ENCODE measurements at regions not wholly inside any gene's neighbourhood (a gene's known extent, or its start where the extent isn't known, plus 50 kb on each side); places are given as distances from the start of the nearest gene placed in this dataset.
"Not testable (repeated sequence)": the region's sequence is repeated elsewhere in the genome, so short reads cannot be mapped to it uniquely, and the experiment has no call there.

DNA sequence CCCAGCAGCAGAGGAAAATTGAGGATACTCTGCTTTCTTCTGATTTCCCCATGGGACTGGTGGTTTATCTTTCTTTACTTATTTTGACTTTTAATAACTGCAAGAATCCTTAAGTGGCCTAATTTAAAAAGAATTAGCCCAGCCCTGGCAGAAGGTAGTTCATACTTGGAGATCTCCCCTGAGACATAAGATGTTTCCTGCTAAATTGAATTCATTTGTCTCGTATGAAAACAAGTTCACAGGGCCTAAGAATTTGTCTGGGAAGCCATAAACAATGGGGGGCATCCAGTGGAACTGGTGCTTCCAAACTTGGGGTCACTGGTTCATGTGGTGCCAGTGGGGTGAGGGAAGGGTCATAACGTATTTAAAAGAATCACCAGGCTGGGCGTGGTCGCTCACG lies 283.1 kb upstream of the RASGRP1 start:
- in situ Hi-C loops (cut with HindIII; ENCODE audit: low sequenced_read_pairs), result no loop called here

DNA sequence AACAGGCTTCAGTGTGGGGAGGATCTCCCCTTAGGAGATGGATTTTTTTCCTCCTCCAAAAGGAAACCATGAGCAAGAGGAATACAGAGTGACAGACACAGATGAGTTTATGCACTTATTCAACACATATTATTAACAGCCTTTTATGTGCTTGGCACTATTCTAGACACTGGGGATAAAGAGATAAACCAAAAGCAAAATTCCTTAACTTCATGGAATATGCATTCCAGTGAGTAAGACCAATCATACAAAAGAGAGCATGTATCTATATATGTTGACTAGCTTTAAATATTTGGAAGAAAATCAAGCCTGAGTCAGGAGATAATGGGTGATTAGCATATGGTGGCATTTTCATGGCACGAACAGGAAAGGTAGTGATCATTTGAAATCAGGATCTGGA lies 284.4 kb upstream of the RASGRP1 start:
- in situ Hi-C loops (cut with HindIII; ENCODE audit: low sequenced_read_pairs), result no loop called here

DNA sequence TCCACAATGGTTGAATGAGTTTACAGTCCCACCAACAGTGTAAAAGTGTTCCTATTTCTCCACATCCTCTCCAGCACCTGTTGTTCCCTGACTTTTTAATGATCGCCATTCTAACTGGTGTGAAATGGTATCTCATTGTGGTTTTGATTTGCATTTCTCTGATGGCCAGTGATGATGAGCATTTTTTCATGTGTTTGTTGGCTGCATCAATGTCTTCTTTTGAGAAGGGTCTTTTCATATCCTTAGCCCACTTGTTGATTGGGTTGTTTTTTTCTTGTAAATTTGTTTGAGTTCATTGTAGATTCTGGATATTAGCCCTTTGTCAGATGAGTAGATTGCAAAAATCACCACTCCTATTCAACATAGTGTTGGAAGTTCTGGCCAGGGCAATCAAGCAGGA lies 287.6 kb upstream of the RASGRP1 start:
- in situ Hi-C loops (cut with HindIII; ENCODE audit: low sequenced_read_pairs), result not testable (repeated sequence)

DNA sequence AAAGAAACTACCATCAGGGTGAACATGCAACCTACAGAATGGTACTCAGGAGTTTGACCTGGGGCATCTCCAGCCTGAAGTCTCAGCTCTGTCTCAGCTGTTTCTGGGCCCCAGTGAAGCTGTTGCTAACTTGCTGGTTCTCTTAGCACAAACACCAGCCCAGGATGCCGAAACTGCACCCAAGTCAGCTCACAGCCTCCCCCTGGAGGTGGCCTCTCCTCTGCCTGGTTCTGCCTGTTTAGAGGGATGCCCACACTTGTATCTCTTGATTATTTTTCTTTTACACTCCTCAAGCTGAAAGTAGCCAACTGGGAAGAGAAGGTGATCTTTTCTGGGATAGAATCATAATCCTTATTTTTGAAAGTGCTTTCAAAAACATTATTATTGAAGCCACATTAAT lies 289.0 kb upstream of the RASGRP1 start:
- in situ Hi-C loops (cut with HindIII; ENCODE audit: low sequenced_read_pairs), result no loop called here

DNA sequence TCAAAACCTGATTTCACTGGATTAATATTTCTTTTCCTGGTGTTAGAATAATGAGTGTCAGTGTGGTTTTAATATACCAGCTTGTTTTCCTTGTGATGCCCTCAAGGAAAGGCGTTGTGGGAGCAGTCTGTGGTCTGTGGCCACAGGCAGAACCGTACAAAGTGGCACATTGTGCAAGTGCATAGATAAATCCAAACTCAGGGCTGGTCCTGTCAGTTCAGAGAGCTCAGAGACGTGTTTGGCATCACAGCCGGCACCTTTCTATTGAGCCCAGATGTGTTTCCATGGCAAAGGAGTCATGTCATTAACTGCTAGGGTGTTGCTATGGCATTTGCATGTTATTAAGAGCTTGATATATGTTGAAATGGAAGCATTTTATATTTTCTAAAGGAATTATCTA lies 289.9 kb upstream of the RASGRP1 start:
- in situ Hi-C loops (cut with HindIII; ENCODE audit: low sequenced_read_pairs), result no loop called here

DNA sequence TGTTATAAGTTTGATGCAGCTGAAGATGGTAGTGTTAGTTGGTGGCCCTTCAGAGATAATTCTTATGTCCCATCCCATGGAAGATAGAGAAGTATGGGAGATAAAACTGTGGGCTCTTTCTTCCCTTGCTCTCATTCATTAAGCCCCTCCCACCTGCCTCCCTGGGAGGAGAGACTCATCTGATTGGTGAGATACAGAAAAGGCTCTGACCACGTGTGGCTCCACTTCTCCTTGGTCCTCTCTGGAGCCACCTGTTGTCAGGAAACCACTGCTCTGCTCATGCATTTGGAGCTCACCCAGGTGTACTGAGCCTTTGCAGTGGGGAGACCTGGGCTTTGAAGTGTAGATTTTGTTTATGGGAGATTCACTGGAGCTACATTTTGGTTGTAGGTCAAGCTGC lies 293.2 kb upstream of the RASGRP1 start:
- in situ Hi-C loops (cut with HindIII; ENCODE audit: low sequenced_read_pairs), result no loop called here

DNA sequence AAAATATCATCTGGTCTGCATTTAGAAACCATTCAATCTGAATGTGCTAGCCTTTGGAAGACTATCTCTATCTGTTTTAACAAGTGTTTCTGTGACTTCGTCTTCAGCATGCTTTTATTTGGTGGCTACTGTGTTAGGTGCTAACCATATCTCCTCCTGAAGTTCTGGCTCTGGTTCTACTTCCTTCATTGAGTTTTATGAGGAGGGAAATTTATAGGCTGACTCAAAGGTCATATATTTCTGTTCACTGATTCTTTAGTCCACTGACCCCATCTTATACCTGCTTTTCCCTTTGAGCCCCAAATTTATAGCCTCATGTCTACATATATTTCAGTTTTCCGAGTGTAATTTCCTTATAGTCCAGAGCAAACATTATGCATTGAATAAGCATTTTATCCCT lies 295.0 kb upstream of the RASGRP1 start:
- in situ Hi-C loops (cut with HindIII; ENCODE audit: low sequenced_read_pairs), result no loop called here

DNA sequence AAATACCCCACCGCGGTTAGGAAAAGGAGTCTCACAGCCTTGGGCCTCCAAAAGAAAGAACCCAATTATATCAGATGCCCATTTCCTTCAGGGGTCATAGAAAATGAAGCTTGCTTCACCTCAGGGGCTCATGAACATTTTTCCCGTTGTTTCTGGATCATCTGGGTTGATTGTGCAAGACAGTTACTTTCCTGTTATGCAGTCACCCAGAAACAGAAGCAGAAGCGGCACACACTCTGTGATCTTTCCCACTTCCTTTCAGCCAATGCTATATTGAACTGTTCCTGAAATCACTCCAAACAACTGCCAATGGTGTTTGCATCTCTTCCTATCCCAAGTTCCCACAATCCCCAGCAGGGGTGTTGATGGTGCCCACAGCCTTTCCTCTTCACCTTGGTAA lies 295.6 kb upstream of the RASGRP1 start:
- in situ Hi-C loops (cut with HindIII; ENCODE audit: low sequenced_read_pairs), result no loop called here

DNA sequence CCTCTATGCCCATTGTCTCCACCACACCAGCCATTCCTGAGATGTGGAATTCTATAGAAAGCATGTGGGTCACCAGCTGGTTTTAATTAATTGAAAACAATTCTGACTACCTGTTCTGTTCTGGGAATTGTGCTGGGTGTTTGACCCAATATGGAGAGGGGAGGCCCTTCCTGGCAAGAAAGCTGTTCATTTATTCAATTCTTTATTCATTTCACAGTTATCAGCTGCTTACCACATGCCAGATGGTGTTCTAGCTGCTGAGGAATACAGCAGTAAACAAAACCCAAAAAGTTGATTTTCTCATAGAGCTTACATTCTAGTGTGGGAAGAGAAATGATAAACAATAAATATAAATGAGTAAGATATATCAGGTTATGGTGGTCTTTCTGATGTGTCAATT lies 296.1 kb upstream of the RASGRP1 start:
- in situ Hi-C loops (cut with HindIII; ENCODE audit: low sequenced_read_pairs), result no loop called here

DNA sequence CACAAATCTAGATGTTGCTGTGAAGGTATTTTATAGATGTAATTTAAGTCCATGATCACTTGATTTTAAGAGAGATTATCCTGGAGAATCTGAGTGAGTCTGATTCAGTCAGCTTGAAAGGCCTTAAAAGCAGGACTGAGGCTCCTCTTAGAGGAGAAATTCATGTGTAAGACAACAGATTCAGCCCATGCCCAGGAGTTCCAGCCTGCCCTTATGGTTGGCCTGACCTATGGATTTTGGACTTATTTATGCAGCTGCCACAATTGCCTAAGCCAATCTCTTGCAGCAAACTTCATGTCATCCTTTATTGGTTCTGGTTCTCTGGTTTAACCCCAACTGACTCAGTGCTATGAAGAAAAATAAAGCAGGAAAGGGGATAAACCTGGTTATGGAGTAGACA lies 296.5 kb upstream of the RASGRP1 start:
- in situ Hi-C loops (cut with HindIII; ENCODE audit: low sequenced_read_pairs), result no loop called here

DNA sequence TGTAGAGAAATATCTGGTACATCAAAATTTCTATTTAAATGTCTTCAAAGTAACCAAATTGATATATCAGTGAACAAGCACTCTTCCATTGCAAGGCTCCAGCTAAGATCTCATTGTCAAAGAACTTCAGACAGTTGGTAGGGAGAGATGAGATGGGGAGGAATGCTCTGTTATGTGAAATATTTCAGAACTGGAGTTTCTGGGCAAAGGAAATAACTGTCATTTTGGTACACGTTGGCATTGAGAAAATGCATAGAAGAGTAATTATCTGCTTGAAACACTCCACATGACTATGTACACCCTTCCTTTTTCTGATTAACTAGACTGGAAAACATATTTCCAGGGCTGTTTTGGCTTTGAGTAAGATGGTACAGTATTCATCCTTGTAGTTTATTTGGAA lies 297.5 kb upstream of the RASGRP1 start:
- in situ Hi-C loops (cut with HindIII; ENCODE audit: low sequenced_read_pairs), result no loop called here

DNA sequence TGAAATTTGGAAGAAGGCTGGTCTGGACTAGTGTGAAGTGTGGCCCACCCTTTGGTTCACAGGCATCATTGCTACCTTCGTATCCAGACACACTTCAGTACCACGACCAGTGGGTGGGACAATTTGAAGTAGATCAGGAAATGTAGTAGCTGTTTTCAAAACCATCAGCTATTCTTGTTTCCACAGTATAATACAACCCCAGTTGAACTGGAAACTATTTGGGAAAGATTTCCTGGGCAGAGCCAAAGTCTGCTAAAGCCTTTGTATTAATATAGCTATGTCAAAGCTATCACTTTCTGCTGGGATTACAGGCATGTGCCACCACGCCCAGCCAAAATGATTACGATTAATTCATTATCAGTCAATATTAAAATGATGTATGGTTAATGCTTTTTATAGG lies 298.8 kb upstream of the RASGRP1 start:
- in situ Hi-C loops (cut with HindIII; ENCODE audit: low sequenced_read_pairs), result no loop called here

DNA sequence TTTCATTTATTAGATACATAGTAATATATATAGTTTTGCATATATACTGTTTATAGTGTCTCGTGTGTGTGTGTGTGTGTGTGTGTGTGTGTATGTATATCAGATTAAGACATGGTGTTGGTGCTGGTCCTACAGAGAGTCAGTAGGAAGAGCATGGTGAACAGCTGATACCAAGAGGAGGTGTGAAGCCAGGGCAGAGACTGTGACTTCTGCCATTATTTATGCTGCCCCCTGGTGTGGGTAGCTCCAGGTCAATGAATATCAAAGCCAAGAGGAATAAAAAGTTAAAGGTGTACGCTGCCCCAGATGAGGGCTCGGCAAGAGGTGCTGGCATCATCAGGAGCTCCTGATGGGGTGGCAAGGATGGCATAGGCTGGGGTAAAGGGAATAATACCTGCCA lies 299.5 kb upstream of the RASGRP1 start:
- in situ Hi-C loops (cut with HindIII; ENCODE audit: low sequenced_read_pairs), result no loop called here

DNA sequence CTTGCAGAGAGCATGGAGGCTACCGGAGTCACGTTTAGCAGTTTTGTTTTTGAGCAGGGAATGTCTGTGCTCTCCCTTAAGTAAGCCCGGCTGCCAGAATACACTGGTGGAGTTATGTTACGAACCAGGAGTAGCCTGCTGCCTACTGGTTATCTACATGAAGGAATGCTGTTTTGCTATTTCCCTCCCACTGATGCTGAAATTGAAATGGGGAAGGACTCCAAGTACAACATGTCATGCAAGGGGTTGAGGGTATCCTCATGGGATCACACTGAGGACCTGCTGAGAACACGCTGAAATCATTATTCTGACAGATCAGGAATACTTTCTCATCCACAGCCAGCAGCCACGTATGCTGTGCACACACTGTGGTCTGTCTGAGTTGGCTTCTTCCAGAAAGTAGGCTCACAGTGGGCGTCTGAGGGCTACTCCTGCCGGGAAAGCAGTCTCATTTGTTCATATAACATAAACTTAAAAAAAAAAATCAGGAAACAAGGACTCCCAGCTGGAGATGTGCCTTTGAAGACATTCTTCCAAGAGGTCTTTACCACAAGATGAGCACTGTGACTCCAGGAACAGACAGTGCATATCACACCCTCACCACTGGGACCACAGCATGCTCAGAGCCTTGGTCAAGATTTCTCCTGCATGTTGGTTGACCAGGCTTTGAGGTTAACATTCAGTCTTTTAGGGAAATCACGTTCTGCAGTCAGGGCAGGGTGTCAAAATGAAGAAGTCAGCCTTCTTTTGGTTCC lies 300.4 kb upstream of the RASGRP1 start:
- in situ Hi-C loops (cut with HindIII; ENCODE audit: low sequenced_read_pairs), result no loop called here

DNA sequence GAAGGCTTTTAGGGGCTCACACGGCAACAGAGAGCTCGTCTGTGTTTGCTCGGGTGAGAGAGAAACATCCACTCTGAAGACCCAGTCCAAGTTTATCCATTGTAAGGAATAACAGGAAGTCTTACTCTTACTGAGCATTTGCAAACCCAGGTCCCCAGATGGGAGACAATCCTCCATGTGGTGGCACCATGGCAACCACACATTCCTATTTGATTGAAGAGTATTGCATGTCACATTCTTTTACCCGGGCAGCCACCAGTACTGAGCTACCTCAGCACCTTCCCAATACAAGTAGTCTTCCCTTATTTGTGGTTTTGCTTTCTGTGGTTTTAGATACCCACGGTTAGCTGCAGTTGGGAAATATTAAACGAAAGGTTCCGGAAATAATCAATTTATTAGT lies 302.9 kb upstream of the RASGRP1 start:
- in situ Hi-C loops (cut with HindIII; ENCODE audit: low sequenced_read_pairs), result no loop called here

DNA sequence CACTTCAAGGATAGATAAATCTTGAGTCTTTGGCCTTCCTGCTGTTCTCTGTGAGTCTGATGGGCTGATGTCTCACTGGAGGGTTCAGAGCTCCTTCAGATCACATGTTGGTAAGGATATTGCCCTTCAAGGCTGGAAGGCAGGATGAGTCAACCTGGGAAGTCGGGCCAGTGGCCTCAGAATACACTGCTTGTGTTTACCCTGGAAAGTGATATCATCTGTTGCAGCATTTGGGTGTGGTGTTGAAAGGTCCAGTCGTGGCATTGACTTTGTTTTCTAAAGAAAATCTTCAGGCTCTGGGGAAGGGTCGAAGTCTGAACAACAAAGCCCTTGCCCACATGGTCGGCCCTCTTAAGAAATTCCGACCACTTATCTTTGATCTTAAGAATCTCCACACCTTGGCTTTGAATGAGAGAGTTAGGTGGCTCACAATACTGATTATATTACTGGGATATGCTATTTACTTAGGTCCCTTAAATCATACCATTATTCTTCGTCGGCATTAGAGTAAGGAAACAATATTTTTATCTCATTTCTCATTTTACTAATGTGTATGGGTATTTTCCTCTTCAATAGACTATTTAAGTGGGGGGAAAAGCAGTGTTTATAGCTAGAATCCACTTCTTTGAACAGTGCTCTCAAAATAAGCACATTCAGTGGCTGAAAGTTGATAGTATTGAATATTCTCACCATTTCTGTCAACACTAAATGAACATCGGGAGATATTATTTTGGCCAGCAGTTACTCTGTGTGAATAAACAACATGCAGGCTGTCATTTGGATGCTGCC lies 303.9 kb upstream of the RASGRP1 start:
- in situ Hi-C loops (cut with HindIII; ENCODE audit: low sequenced_read_pairs), result no loop called here

DNA sequence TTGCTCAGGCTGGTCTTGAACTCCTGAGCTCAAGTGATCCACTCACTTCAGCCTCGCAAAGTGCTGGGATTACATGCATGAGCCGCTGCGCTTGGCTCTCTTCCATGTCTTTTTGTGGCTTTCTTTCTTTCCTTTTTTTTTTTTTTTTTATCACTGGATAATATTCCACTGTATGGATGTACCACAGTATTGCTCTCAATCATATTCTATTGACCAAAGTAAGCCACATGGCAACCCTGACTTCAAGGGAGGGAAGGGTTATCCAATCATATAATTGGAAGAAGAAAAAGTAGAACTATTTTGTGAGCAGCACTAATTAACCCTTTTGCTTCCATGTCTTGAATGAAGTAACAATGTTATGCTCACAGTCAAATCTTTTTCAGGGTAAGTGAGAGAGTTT lies 307.0 kb upstream of the RASGRP1 start:
- in situ Hi-C loops (cut with HindIII; ENCODE audit: low sequenced_read_pairs), result no loop called here

DNA sequence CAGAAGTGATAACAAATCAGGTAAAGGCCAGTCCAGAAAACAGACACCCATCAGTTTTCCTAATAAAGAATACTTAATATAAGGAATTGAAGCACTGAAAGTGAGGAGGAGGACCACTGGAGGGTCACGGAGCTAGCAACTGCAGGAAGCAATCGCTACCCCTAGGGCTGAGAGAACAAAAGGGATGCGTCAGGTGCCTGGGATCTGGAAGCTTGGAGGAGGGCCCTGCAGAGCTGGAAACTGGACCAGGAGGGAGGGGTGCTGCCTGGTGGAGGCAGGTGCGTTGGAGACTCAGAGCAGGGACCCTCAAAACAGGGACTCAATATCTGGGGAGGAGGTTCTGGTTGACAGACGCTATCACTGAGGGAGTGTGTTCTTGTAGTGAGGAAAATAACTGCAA lies 308.1 kb upstream of the RASGRP1 start:
- in situ Hi-C loops (cut with HindIII; ENCODE audit: low sequenced_read_pairs), result no loop called here

DNA sequence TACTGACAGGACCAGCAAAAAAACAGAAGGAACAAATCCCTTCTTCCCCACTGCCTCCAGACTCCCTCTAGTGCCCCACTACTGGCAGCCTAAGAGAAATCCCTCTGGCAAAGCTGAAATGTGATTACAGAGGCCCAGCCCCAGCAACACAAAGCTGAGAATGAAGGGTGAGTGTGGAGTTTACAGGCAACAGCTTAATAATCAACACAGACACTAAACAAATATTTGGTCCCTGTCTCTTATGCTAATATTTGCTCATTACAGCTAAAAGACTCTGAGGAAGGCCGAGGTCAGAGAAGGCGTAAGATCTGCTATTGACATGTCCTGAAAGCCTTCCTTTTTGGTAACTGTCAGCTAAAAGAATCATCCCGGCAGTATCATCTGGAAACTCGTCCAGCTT lies 308.5 kb upstream of the RASGRP1 start:
- in situ Hi-C loops (cut with HindIII; ENCODE audit: low sequenced_read_pairs), result no loop called here

DNA sequence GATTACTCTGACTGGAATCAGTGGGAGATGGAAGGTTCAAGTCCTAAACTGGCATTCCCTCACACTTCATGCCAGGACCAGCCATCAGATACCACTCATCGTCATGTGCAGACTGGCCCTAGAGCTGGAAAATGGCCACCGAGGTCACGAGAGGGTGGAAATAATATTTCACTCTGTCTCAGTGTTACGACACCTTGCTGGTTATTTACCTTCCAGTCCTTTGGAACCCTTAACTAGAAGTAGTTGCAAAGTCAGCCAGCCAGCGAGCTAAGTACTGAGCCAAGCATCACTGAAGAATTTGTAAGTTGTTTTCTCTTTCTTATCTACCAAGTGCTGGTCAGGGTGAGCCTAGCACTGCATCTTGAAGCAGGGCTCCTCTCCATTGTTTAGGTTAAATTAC lies 309.9 kb upstream of the RASGRP1 start:
- in situ Hi-C loops (cut with HindIII; ENCODE audit: low sequenced_read_pairs), result no loop called here

DNA sequence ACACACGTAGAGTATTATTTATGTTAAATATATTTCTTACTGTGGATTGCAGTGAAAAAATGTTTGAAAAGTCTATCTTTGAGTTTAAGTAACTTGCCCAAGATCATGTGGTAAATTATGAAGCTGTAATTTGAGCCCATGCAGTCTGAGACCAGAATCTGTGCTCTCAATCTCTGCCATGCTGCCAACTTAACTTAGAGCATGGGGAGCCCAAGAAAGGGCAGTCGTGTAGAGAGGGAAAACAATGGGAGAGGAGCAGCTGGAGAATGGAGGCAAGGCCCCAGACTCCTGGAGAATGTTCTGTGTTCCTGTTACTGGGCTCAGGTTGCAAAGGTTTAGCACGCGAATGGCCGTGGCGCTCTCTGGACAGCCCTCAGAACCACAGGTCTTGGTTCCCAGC lies 311.6 kb upstream of the RASGRP1 start:
- in situ Hi-C loops (cut with HindIII; ENCODE audit: low sequenced_read_pairs), result no loop called here

DNA sequence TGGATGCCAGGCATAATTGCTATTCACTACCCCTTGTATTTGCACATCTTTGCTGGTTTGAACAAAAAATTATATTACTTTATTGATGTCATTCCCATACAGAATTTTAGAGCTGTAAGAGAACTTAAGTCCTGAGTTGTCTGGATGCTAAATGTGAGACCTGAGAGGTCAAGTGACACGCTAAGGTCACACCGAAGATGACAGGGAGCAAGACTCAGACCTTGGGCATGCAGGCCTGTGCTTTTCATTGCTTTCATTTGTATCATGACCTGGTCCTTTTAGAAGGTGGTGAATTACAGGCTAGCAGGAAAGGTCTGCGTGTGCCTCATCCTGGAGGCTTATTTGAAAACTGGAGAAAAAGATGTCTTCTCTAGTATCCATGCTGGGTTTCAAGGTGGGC lies 312.0 kb upstream of the RASGRP1 start:
- in situ Hi-C loops (cut with HindIII; ENCODE audit: low sequenced_read_pairs), result no loop called here

DNA sequence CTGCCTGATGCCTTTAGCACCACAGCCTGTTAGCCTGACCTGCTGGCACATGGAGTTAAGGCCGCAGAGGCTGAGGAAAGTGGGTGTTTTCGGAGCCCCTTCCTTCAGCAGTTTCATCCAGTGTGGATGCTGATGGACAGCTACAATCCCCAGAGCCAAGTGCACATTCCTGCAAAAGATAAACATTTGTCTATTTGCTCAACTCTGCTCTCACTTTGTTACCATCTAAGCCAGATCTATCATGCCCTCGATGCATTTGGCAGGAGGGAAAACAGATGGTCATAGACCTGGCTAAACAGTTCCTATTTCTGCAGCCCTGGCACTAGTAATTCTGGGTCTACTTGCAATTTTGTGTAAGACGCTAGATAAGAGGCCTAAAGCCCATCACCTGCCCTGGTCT lies 312.9 kb upstream of the RASGRP1 start:
- in situ Hi-C loops (cut with HindIII; ENCODE audit: low sequenced_read_pairs), result no loop called here

All from endothelial cell of hepatic sinusoid (primary cell).